ENCODE measurements at regions not wholly inside any gene's neighbourhood (a gene's known extent, or its start where the extent isn't known, plus 50 kb on each side); places are given as distances from the start of the nearest gene placed in this dataset.

- no peak for TF ChIP-seq CTCF (IDR thresholded peaks at IDR 0.05)
- H3K9me3 ChIP-seq, result no peaks in the 10 kb centered on the region
- intact Hi-C loops (cut with DNase I), result no loop called here
- DNase-seq (no peak), ATAC-seq (no peak)
- H3K4me1 ChIP-seq, result peaks cover 5% of the 10 kb centered on the region
- WGBS, 3 donors, result 64 to 73% (median 66%) methylated on average over 2 of the region's 2 CpGs
- no peak overlapping the region for H3K4me3 ChIP-seq
- no peak overlapping the region for H3K27ac ChIP-seq
- H3K27me3 ChIP-seq (ENCODE audit: insufficient read depth in 3 of 3, low read length in 2 of 3), result no peaks in the 10 kb centered on the region
- H3K36me3 ChIP-seq (ENCODE audit: insufficient read depth in 1 of 2, low read depth in 1 of 2), result no peaks in the 10 kb centered on the region
These were observed 57.5 kb upstream of the NPAS1 start for GRCh38 chr19:46962030-46962570.

DNA sequence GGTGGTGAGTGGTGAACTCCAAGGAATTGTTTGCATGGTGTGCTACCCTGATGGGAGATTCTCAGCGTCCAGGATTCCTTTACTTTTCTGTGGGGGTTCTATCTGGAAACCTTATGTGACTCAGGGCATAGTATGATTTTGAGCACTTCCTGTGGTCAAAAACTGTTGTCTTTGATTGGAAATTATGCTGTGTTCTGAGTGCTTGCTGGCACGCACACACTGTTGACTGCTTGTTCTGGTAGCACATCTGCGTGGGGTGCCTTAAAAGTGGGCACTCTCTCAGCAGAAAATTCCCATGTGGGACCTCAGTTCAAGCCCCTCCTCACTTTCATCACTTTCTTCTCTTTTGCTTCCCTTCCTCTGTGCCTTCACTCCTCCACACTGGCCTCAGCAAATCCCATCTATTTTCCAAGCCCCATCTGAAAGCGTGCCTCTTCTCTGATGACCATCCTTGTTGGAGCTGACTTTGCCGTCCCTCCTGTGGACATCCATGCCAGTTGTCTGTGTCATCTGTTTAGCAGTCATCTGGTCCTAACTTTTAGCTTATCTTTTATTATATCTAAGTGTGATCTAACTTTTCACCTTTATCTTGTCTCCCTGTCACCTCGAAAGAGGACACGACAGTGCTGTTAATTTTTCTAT, 56.4 kb upstream of the NPAS1 start:
- ATAC-seq (no peak), DNase-seq (no peak)
- H3K4me3 ChIP-seq, result no peak overlapping the region
- WGBS, 3 donors, result 72 to 86% (median 78%) methylated on average over 7 of the region's 7 CpGs
- no peaks in the 10 kb centered on the region for H3K36me3 ChIP-seq (ENCODE audit: insufficient read depth in 1 of 2, low read depth in 1 of 2)
- H3K9me3 ChIP-seq, result no peaks in the 10 kb centered on the region
- no peaks in the 10 kb centered on the region for H3K27me3 ChIP-seq (ENCODE audit: insufficient read depth in 3 of 3, low read length in 2 of 3)
- H3K27ac ChIP-seq, result peak overlapping the region; percentile 27
- intact Hi-C loops (cut with DNase I), result no loop called here
- H3K4me1 ChIP-seq, result peaks cover 16% of the 10 kb centered on the region
- no peak for TF ChIP-seq CTCF (IDR thresholded peaks at IDR 0.05)

- Histone ChIP-seq H3K27ac (peak overlapping the region; percentile 91), H3K9me3 (no peaks in the 10 kb centered on the region), H3K4me3 (no peak overlapping the region), H3K36me3 (ENCODE audit: insufficient read depth in 1 of 2, low read depth in 1 of 2) (no peaks in the 10 kb centered on the region), H3K27me3 (ENCODE audit: insufficient read depth in 3 of 3, low read length in 2 of 3) (no peaks in the 10 kb centered on the region), H3K4me1 (peaks cover 36% of the 10 kb centered on the region)
- ATAC-seq (peak; percentile 66 to 80 (median 74)), DNase-seq (peak; percentile 71 to 91)
- TF ChIP-seq CTCF (IDR thresholded peaks at IDR 0.05), result no peak
- intact Hi-C loops (cut with DNase I), result no loop called here
- WGBS, 3 donors, result 11 to 26% (median 17%) methylated on average over 8 of the region's 8 CpGs
These were observed 52.0 kb upstream of the NPAS1 start for GRCh38 chr19:46967578-46968032.

Measured in psoas muscle (tissue), 7 donors.